Keratinocyte (primary cell): ENCODE measurements at regions not wholly inside any gene's neighbourhood (a gene's known extent, or its start where the extent isn't known, plus 50 kb on each side); places are given as distances from the start of the nearest gene placed in this dataset.

ENCODE experiments used
- DNase-seq: peaks from one replicate; pipeline ENCODE4 v3.0.0-alpha.2; 2011; ENCODE audit warnings: low read depth, missing footprints, low spot score
- FAIRE-seq: peaks from 2 replicates; lab custom pipeline; 2011; peaks lifted over from hg19 to GRCh38; lab: Jason Lieb, UNC
- H2AFZ ChIP-seq: 2 replicates; pipeline ENCODE4 v1.6.0; 2012; ENCODE audit warnings: low read length, control low read depth, inconsistent platforms; ENCODE audit not compliant: control insufficient read depth
- H3K27ac ChIP-seq: 2 replicates; pipeline ENCODE4 v1.5.1; 2011; ENCODE audit warnings: low read length; ENCODE audit not compliant: control insufficient read depth, insufficient read depth
- H3K27me3 ChIP-seq: 3 replicates; pipeline ENCODE4 v1.6.0; 2011; ENCODE audit warnings: low read length; ENCODE audit not compliant: control insufficient read depth, insufficient read depth; ENCODE audit errors: extremely low read depth
- H3K36me3 ChIP-seq, 2 experiments: 2 replicates in 1 of 2; 3 replicates in 1 of 2; pipeline ENCODE4 v1.5.1; 2011; ENCODE audit warnings: low read length in 2 of 2, mild to moderate bottlenecking in 1 of 2; ENCODE audit not compliant: control insufficient read depth in 2 of 2, insufficient read depth in 2 of 2; ENCODE audit errors: extremely low read depth in 1 of 2
- H3K4me1 ChIP-seq: 3 replicates; pipeline ENCODE4 v1.5.1; 2011; ENCODE audit warnings: low read length; ENCODE audit not compliant: control insufficient read depth, insufficient read depth; ENCODE audit errors: extremely low read depth
- H3K4me2 ChIP-seq: 3 replicates; pipeline ENCODE4 v1.6.0; 2011; ENCODE audit warnings: low read depth, low read length; ENCODE audit not compliant: control insufficient read depth, insufficient read depth; ENCODE audit errors: extremely low read depth
- H3K4me3 ChIP-seq, 3 experiments: fragments of 200-600 bp in 1 of 3; sonication (generic) in 1 of 3; 2 replicates in 2 of 3; 3 replicates in 1 of 3; pipeline ENCODE4 v1.5.1; 2011 to 2016; ENCODE audit warnings: low read length in 3 of 3, mild to moderate bottlenecking in 3 of 3, control low read depth in 2 of 3, inconsistent platforms in 1 of 3, low read depth in 1 of 3, mixed read lengths in 1 of 3, mixed run types in 1 of 3, moderate library complexity in 1 of 3; ENCODE audit not compliant: control insufficient read depth in 2 of 3, insufficient read depth in 2 of 3; ENCODE audit errors: extremely low read depth in 1 of 3
- H3K79me2 ChIP-seq: 2 replicates; pipeline ENCODE4 v1.6.0; 2012; ENCODE audit warnings: low read length; ENCODE audit not compliant: control insufficient read depth, insufficient read depth
- H3K9ac ChIP-seq: 3 replicates; pipeline ENCODE4 v1.6.0; 2011; ENCODE audit warnings: low read length; ENCODE audit not compliant: control insufficient read depth, insufficient read depth; ENCODE audit errors: extremely low read depth
- H3K9me1 ChIP-seq: 3 replicates; pipeline ENCODE4 v1.6.0; 2011; ENCODE audit warnings: low read length; ENCODE audit not compliant: control insufficient read depth, insufficient read depth; ENCODE audit errors: extremely low read depth
- H3K9me3 ChIP-seq: 2 replicates; pipeline ENCODE4 v1.5.1; 2012; ENCODE audit warnings: low read depth, low read length; ENCODE audit not compliant: control insufficient read depth
- H4K20me1 ChIP-seq: 3 replicates; pipeline ENCODE4 v1.6.0; 2011; ENCODE audit warnings: low read length; ENCODE audit not compliant: control insufficient read depth, insufficient read depth; ENCODE audit errors: extremely low read depth
- EZH2 ChIP-seq: IDR thresholded peaks from one replicate; pipeline ENCODE4 v1.6.1; 2012; ENCODE audit warnings: inconsistent platforms, mild to moderate bottlenecking, low read length, moderate library complexity
- dilution Hi-C: fragments of 300-500 bp; cut with MboI; formaldehyde crosslinking; loops from one replicate; pipeline ENCODE4 v1.7.0; 2020; ENCODE audit warnings: low sequenced_read_pairs; ENCODE audit not compliant: extremely low pct_ligation_motif_present
- TF ChIP-seq, protein P1 (sequence below), 3 experiments: IDR thresholded peaks in 1 of 3; conservative IDR thresholded peaks in 1 of 3; optimal IDR thresholded peaks in 1 of 3; 2 replicates in 2 of 3; 3 replicates in 1 of 3; pipeline versions ENCODE3 to v1.5.1; 2011; ENCODE audit warnings: low read length in 3 of 3, mild to moderate bottlenecking in 3 of 3, moderate library complexity in 2 of 3, control low read depth in 1 of 3, inconsistent platforms in 1 of 3; ENCODE audit not compliant: insufficient read depth in 2 of 3; ENCODE audit errors: extremely low read depth in 1 of 3

DNA sequence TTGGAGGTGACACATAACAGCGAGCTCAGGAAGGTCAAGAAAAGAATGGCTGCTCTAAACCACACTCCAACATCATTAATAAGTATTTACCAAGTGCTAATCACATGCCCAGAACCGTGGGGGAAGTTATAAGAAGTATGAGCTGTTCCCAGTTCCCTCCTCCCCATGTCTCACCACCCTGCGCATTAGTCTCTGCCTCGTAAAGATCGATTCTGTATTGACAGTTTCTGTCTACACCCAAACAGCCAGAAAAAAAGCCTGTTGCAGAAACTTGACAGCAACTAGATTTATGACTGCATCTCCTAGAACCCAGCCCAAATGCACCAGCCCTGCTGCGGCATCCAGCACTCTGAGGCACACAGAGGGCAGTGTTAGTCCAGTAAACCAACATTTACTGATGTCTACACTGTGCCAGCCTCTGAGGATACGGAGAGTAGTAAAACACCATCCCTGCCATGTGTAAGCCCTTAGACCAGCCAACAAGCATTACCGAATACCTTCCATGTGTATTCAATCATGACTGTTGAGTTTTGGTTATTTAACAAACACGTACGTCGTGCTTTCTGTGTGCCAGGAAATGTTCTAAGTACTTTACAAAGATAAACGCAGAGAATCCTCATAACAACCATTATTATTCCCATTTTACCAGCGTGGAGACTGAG lies 63.6 kb upstream of the ZBTB40 start:
- Histone ChIP-seq H3K36me3 (no peaks in the 10 kb centered on the region), H3K27ac (no peak overlapping the region), H3K4me1 (peaks cover 16% of the 10 kb centered on the region), H2AFZ (no peak overlapping the region), H3K27me3 (peaks cover 9% of the 10 kb centered on the region), H3K79me2 (no peaks in the 10 kb centered on the region), H3K9me3 (no peaks in the 10 kb centered on the region), H3K4me2 (peak overlapping the region; percentile 22), H3K9me1 (no peaks in the 10 kb centered on the region), H3K4me3 (no peak overlapping the region), H3K9ac (no peak overlapping the region), H4K20me1 (no peaks in the 10 kb centered on the region)
- TF ChIP-seq EZH2: no peak
- TF ChIP-seq, protein P1, sequence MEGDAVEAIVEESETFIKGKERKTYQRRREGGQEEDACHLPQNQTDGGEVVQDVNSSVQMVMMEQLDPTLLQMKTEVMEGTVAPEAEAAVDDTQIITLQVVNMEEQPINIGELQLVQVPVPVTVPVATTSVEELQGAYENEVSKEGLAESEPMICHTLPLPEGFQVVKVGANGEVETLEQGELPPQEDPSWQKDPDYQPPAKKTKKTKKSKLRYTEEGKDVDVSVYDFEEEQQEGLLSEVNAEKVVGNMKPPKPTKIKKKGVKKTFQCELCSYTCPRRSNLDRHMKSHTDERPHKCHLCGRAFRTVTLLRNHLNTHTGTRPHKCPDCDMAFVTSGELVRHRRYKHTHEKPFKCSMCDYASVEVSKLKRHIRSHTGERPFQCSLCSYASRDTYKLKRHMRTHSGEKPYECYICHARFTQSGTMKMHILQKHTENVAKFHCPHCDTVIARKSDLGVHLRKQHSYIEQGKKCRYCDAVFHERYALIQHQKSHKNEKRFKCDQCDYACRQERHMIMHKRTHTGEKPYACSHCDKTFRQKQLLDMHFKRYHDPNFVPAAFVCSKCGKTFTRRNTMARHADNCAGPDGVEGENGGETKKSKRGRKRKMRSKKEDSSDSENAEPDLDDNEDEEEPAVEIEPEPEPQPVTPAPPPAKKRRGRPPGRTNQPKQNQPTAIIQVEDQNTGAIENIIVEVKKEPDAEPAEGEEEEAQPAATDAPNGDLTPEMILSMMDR (optimal IDR thresholded peaks at IDR 0.05 in 1 of 3, IDR thresholded peaks at IDR 0.05 in 1 of 3, conservative IDR thresholded peaks at IDR 0.05 in 1 of 3; ENCODE audit: extremely low read depth in 1 of 3, insufficient read depth in 2 of 3, low read length in 3 of 3): peak in 1 of 3 experiments; percentile 37
- DNase-seq (no peak), FAIRE-seq (no peak)
- dilution Hi-C loops: loop anchor here (25.0 kb wide), 1 partner anchor 226 kb away; no protein-coding TSS in a partner anchor

DNA sequence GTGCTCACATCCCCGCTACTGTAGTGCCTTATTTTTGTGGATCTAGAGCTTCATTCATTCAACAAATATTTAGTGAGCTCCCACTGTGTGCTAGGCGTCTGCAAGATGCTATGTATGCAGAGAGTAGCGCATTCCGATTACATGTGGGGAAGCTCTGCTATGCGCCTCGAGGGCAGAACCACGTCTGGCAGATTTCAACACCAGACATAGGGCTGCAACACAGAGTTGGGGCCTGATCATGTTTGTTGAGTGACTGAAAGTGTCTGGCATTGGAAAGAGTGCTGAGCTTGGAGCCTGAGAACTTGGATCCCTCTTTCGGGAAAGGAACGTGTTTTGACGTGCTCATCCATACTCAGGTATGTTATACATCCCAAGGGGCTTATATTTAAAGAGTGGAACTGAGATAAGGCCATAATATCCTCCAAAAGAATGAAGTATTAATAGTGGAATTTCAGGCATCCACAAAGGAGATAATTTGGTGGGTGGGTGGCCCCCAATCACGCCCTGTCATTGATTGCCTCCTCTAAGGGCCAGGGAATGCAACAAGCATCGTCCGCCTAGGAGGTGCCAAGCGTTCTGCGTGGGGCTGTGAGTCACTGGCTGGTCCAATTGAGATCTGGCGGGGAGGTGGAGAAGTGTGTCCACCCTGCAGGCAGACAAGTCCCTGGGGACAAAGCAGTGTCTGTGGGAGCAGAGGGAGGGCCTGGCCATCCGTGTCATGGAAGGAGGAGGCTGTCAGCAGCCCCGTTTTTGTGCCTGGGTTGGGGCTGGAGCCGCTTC lies 62.8 kb upstream of the ZBTB40 start:
- Histone ChIP-seq H3K27ac (peak overlapping the region; percentile 27), H3K4me2 (peak overlapping the region; percentile 22)
- peak; percentile 90 for FAIRE-seq

More for the DNA sequence above, 62.8 kb upstream of the ZBTB40 start:
- no peaks in the 10 kb centered on the region for H4K20me1 ChIP-seq
- dilution Hi-C loops: loop anchor here (25.0 kb wide), 1 partner anchor 227 kb away; no protein-coding TSS in a partner anchor
- H3K4me1 ChIP-seq: peaks cover 16% of the 10 kb centered on the region
- H3K36me3 ChIP-seq: no peaks in the 10 kb centered on the region
- no peaks in the 10 kb centered on the region for H3K9me3 ChIP-seq
- H2AFZ ChIP-seq: no peak overlapping the region
- H3K4me3 ChIP-seq: no peak overlapping the region
- no peaks in the 10 kb centered on the region for H3K79me2 ChIP-seq
- H3K27me3 ChIP-seq: peaks cover 5% of the 10 kb centered on the region
- DNase-seq: peak; percentile 23
- TF ChIP-seq, protein P1 (optimal IDR thresholded peaks at IDR 0.05 in 1 of 3, IDR thresholded peaks at IDR 0.05 in 1 of 3, conservative IDR thresholded peaks at IDR 0.05 in 1 of 3; ENCODE audit: extremely low read depth in 1 of 3, insufficient read depth in 2 of 3, low read length in 3 of 3): no peak
- TF ChIP-seq EZH2: no peak
- H3K9me1 ChIP-seq: no peaks in the 10 kb centered on the region
- no peak overlapping the region for H3K9ac ChIP-seq
